HUES48 (cell line): ENCODE measurements at regions not wholly inside any gene's neighbourhood (a gene's known extent, or its start where the extent isn't known, plus 50 kb on each side); places are given as distances from the start of the nearest gene placed in this dataset.
"Not testable (repeated sequence)": the region's sequence is repeated elsewhere in the genome, so short reads cannot be mapped to it uniquely, and the experiment has no call there.

Source experiments
- H3K27ac ChIP-seq: one replicate; pipeline ENCODE4 v1.7.0; 2013; ENCODE audit warnings: low read depth, low read length, inconsistent platforms
- H3K27me3 ChIP-seq: 2 replicates; pipeline ENCODE4 v1.6.1; 2013; ENCODE audit warnings: mild to moderate bottlenecking, low read length; ENCODE audit not compliant: control insufficient read depth, insufficient read depth
- H3K36me3 ChIP-seq: 2 replicates; pipeline ENCODE4 v1.6.1; 2013; ENCODE audit warnings: low read length; ENCODE audit not compliant: control insufficient read depth, insufficient read depth
- H3K4me1 ChIP-seq: 2 replicates; pipeline ENCODE4 v1.6.1; 2013; ENCODE audit warnings: mild to moderate bottlenecking, low read length; ENCODE audit not compliant: control insufficient read depth, insufficient read depth
- H3K4me3 ChIP-seq: 2 replicates; pipeline ENCODE4 v1.5.1; 2013; ENCODE audit warnings: mild to moderate bottlenecking, low read depth, low read length
- H3K9ac ChIP-seq: 2 replicates; pipeline ENCODE4 v1.6.1; 2013; ENCODE audit warnings: mild to moderate bottlenecking, low read depth, low read length, moderate library complexity
- H3K9me3 ChIP-seq: 2 replicates; pipeline ENCODE4 v1.6.1; 2013; ENCODE audit warnings: low read length; ENCODE audit not compliant: control insufficient read depth, insufficient read depth

GRCh38 chr20:54995553-54995952, 520.2 kb downstream of the DOK5 start:
- H3K27ac ChIP-seq = peak overlapping the region; percentile 28
- no peak overlapping the region for H3K4me3 ChIP-seq
- no peaks in the 10 kb centered on the region for H3K36me3 ChIP-seq
- peaks cover 16% of the 10 kb centered on the region for H3K4me1 ChIP-seq
- H3K9me3 ChIP-seq = no peaks in the 10 kb centered on the region
- no peaks in the 10 kb centered on the region for H3K27me3 ChIP-seq
- H3K9ac ChIP-seq = no peak overlapping the region

- Histone ChIP-seq H3K9me3 (no peaks in the 10 kb centered on the region), H3K9ac (no peak overlapping the region), H3K27me3 (no peaks in the 10 kb centered on the region), H3K4me1 (peaks cover 16% of the 10 kb centered on the region), H3K36me3 (no peaks in the 10 kb centered on the region), H3K4me3 (no peak overlapping the region), H3K27ac (peak overlapping the region; percentile 28)
Observed at GRCh38 chr20:54995011-54995410, 519.6 kb downstream of the DOK5 start.

- peaks cover 5% of the 10 kb centered on the region; the same call in 1 of the 2 replicates for H3K4me1 ChIP-seq
- H3K9me3 ChIP-seq = no peaks in the 10 kb centered on the region
- H3K27me3 ChIP-seq = no peaks in the 10 kb centered on the region
- H3K4me3 ChIP-seq = no peak overlapping the region
- H3K27ac ChIP-seq = no peak overlapping the region
- H3K9ac ChIP-seq = no peak overlapping the region
- H3K36me3 ChIP-seq = no peaks in the 10 kb centered on the region
Observed at GRCh38 chr20:54985091-54985490, 509.7 kb downstream of the DOK5 start.

GRCh38 chr20:54984104-54984448, 508.7 kb downstream of the DOK5 start:
- Histone ChIP-seq H3K27ac (no peak overlapping the region), H3K4me3 (no peak overlapping the region), H3K4me1 (peaks cover 5% of the 10 kb centered on the region; the same call in 1 of the 2 replicates), H3K27me3 (no peaks in the 10 kb centered on the region), H3K36me3 (no peaks in the 10 kb centered on the region), H3K9me3 (no peaks in the 10 kb centered on the region), H3K9ac (no peak overlapping the region)

- H3K4me3 ChIP-seq, H3K9me3 ChIP-seq, H3K4me1 ChIP-seq, H3K36me3 ChIP-seq, H3K27ac ChIP-seq, H3K27me3 ChIP-seq, H3K9ac ChIP-seq: not testable (repeated sequence)
Observed at GRCh38 chr20:54983394-54984103, 508.2 kb downstream of the DOK5 start.

- H3K4me1 ChIP-seq = peaks cover 5% of the 10 kb centered on the region; the same call in 1 of the 2 replicates
Observed at GRCh38 chr20:54981175-54981574, 505.8 kb downstream of the DOK5 start.

GRCh38 chr20:54980103-54980960, 504.9 kb downstream of the DOK5 start:
- H3K9ac ChIP-seq = no peak overlapping the region
- H3K36me3 ChIP-seq = no peaks in the 10 kb centered on the region
- no peaks in the 10 kb centered on the region for H3K27me3 ChIP-seq

More at GRCh38 chr20:54981175-54981574, 505.8 kb downstream of the DOK5 start:
- no peaks in the 10 kb centered on the region for H3K9me3 ChIP-seq
- H3K9ac ChIP-seq = no peak overlapping the region
- H3K27me3 ChIP-seq = no peaks in the 10 kb centered on the region
- H3K4me3 ChIP-seq = no peak overlapping the region
- no peak overlapping the region for H3K27ac ChIP-seq
- H3K36me3 ChIP-seq = no peaks in the 10 kb centered on the region

GRCh38 chr20:54950304-54950703, 474.9 kb downstream of the DOK5 start:
- Histone ChIP-seq H3K36me3 (no peaks in the 10 kb centered on the region), H3K9me3 (no peaks in the 10 kb centered on the region), H3K27ac (no peak overlapping the region), H3K4me1 (no peaks in the 10 kb centered on the region), H3K27me3 (no peaks in the 10 kb centered on the region), H3K4me3 (no peak overlapping the region), H3K9ac (no peak overlapping the region)

More at GRCh38 chr20:54980103-54980960, 504.9 kb downstream of the DOK5 start:
- Histone ChIP-seq H3K27ac (no peak overlapping the region), H3K9me3 (no peaks in the 10 kb centered on the region), H3K4me3 (no peak overlapping the region), H3K4me1 (peaks cover 5% of the 10 kb centered on the region; the same call in 1 of the 2 replicates)

GRCh38 chr20:54941666-54942065, 466.3 kb downstream of the DOK5 start:
- Histone ChIP-seq H3K4me3 (no peak overlapping the region), H3K27ac (no peak overlapping the region), H3K36me3 (no peaks in the 10 kb centered on the region), H3K9me3 (no peaks in the 10 kb centered on the region), H3K27me3 (no peaks in the 10 kb centered on the region), H3K9ac (no peak overlapping the region), H3K4me1 (no peaks in the 10 kb centered on the region)

GRCh38 chr20:54940522-54940921, 465.1 kb downstream of the DOK5 start:
- no peak overlapping the region for H3K4me3 ChIP-seq
- no peaks in the 10 kb centered on the region for H3K9me3 ChIP-seq
- no peaks in the 10 kb centered on the region for H3K4me1 ChIP-seq
- H3K36me3 ChIP-seq = no peaks in the 10 kb centered on the region
- H3K9ac ChIP-seq = no peak overlapping the region
- no peaks in the 10 kb centered on the region for H3K27me3 ChIP-seq
- no peak overlapping the region for H3K27ac ChIP-seq

GRCh38 chr20:54938707-54939106, 463.3 kb downstream of the DOK5 start:
- Histone ChIP-seq H3K9me3 (no peaks in the 10 kb centered on the region), H3K4me3 (no peak overlapping the region), H3K27me3 (no peaks in the 10 kb centered on the region), H3K4me1 (no peaks in the 10 kb centered on the region), H3K36me3 (no peaks in the 10 kb centered on the region), H3K27ac (no peak overlapping the region), H3K9ac (no peak overlapping the region)
